ENCODE measurements at regions not wholly inside any gene's neighbourhood (a gene's known extent, or its start where the extent isn't known, plus 50 kb on each side); places are given as distances from the start of the nearest gene placed in this dataset.
"Not testable (repeated sequence)": the region's sequence is repeated elsewhere in the genome, so short reads cannot be mapped to it uniquely, and the experiment has no call there.

DNA sequence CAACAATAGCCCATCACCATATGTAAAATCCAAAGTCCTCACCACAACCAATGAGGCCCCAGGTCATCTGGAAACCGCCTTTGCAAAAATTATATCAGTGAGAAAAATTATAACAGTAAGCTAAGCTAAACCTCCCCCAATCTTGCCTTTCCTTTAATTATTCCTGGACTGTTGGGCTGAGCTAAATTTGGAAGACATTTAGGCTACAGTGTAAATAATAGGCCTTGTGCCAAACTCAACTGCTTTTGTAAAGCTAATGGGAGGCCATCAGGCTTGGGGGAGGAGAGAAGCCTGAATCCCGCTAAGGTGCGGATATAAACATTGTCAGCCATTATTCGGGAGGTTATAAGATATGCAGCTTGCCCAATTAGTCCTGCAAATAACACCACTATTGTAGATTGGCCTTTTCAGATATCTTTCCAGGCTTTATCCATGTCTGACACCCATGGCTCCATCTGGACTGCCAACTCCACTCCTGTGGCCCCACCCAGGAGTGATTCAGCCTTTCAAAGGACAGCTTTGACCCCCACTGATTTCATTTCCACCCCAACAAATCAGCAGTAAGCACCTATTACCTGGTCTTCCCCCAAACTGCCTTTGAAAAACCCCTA, 53.0 kb upstream of the CA12 start:
- no peak for DNase-seq (ENCODE audit: low read depth)

DNA sequence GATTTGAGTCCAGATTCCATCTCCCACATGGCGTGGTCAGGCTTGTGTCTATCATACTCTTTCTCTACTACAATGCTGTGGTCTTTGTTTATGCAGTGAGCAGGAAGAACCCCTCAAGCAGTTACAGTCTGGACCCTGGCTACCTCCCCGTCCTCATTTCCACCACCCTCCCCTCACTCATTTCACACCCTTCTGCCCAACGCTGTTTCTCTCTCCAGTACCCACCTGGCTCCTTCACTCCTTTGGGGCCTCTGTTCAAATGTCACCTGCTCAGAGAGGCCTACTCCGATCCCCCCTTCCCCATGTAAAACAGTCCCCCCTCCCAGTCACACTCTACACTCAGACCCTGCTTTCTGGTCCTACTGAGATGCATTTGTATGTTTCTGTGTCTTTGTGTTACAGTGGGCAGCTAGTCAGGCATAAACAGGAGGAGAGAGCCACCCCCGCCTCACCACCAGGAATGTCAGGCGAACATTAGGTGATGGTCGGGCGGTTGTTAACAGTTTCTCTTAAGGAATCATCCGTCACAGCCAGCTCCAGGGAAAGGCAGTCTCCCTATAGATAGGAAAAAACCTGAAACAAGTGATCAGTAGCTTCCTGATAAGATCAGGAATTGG, 53.7 kb upstream of the CA12 start:
- no peak for DNase-seq (ENCODE audit: low read depth)

DNA sequence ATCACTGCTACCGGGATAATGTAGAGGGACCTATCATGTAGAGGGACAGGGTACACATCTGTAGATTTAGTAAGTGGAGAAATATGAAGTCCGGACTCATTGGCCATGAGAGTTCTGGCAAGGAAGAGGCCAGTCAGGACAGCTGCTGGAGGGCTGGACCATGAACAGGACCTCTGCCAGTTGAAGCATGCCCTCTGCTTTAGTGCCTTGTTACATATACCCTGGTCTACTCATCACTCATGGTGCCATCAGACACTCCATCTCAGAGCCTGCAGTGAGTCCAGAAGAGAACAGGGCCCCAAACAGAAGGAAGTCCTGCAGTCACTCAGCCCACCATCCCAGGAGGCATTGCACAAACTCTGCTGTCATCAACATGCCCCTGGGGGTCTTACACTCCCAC, 54.7 kb upstream of the CA12 start:
- DNase-seq (ENCODE audit: low read depth), result no peak

DNA sequence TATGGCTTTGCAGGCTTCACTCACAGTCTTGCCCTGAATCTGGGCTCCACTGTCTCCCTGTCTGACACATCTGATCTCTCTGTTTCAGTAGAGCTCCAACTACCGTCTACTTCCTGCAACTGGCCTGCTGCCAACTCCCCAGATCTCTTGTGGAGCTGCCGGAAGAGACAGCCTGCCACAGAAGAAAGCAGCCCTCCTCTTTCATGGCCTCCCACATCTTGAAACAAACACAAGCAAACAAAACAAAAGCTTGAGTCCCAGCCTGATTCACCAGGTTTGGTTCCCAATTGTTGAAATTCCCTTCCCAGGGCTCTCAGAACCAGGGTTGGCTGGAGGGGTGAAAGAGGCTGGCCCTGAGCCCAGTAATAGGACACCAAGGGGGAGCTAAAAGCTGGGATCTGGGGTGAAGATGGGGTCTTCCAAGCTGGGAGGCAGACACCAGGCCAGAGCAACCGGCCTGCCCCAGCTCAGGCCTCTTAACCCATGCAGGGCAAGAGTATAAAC, 55.3 kb upstream of the CA12 start:
- peak; percentile 70 for DNase-seq (ENCODE audit: low read depth)

DNA sequence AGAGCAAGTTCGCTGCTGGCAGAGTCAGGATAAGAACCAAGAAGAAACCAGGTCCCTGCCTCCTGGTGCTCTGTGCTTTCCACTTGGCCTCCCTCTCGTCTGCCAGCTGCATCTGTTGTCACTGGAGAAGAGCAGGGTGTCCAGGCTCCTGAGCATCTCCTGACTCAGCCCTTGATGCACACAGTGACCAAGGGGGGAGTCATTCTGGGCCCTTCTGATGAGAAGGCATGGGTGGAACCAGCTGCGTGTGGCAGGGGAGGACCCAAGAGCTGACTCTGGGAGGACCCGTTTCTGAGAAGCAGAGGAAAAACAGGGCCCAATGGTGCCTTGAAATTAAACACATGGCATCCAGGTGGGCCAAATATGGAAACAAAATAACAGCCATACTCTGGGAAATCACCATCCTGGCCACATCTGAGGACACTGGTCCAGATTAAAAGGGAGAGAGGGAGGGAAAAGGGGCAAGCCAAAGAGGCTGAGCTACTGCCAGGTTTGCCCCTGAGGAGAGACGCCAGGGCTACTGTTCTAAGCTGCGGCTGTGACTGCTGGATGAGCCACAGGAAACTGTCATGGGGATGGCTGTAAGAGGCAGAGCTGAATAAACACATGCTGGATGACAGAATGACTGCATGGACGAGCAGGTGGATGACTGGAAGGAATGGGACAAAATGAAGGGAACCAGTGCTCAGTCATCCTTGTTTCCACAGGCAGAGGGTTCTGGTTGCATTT, 58.1 kb upstream of the CA12 start:
- no peak for DNase-seq (ENCODE audit: low read depth)

DNA sequence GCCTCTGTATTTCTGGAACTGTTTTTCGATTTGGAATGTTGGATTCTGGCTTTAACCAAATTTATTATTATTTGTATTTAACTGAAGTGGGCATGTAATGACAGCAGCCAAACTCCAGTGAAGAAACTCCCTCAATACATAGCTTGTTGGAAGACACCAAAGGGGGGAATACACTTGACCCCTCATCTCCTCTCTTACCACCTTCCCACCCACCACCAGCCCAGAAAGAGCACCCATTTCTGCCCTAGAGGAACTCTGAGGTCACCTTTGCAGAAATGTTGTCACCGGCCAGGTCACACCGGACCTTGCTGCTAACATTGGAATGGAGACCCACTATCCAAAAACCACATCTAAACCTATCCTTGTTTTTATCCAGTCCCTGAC, 58.6 kb upstream of the CA12 start:
- DNase-seq (ENCODE audit: low read depth), result no peak

DNA sequence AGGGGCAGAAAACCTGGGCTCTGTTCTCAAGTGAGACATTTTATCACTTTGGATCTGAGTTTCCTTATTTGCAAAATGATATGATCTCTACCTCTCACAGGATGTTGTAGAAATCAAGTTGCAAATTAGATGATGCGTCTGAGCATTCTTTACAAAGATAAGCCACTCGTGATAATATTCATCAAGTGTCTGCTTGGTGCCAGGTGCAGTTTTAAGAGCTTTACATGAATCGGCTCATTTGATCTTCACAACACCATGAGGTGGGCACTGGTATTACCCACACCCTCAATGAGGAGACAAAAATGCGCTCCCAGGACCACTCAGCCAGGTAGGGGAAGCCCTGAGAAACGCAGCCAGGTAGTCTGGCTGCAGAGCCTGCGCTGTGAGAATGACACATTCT, 59.1 kb upstream of the CA12 start:
- DNase-seq (ENCODE audit: low read depth), result no peak

DNA sequence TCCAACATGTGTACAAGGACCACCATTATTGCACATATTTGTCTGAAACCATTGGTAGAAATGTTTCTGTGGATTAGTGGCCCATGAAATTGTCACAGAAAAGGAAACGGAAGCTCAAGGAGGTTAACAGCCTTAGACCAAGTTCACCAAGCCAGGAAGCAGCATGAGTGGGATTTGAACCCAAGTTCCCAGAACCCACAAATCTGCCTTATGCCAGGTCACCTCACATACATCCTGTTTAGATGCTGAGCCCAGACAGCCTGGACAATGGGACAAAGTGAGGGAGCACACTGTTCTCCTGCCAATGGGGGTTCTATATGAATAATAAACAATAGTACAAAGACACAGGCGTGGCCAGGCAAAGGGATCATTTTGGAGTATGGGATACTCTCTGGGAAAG, 59.6 kb upstream of the CA12 start:
- DNase-seq (ENCODE audit: low read depth), result no peak

DNA sequence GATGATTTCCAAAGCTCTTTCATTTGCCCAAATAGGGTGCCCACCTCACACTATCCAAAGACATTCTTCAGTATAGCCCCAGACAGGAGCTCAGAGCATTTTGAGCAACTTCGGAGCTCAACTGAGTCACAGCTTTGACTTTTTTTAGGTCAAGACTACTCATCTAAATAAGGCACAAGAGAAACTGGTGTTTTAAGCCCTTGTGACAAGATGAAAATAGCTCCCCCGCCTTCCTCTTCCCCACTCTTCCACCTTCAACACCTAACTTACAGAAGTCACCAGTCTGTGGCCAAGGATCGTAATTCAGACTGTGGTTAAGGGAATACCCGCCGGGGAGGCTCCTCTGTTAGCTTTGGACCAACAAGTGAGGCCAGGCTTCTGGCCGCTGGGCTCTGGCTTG, 60.4 kb upstream of the CA12 start:
- no peak for DNase-seq (ENCODE audit: low read depth)

DNA sequence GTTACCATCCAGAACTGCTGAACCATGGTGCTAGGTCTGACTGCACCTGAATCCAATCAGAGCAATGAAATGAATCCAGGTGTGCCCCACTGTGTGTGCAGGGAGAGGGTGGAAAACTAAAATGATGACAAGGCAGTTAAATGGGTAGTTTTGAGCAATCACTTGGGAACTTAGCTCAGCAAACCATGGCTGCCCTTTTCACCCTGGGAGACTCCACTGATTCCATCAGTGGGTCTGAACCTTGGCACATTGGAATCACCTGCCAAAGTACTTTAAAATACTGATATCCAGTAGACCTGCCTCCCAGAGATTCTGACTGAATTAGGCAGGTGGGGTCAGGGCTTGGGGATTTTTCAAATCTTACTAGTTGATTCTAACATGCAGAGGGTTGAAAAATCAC, 59.8 kb upstream of the USP3 start:
- no peak for DNase-seq (ENCODE audit: low read depth)

DNA sequence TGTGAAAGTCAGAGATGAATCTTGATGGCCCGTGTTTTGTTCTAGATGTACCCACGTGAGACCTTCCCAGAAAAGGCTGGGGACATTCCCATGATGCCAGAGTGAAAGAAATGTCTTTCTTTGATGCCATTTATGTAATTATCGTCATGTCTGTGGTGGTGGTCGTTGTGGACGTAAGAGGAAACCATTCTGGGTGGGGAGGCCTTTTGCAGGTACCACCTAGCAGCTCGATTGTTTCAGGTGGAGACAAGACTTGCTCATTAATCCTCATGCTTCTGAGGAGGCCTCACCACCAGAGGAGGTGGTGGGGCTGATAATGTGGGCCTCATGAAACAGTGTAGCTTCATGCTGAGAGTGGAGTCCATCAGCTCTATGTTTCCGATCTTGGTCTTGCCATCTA, 58.1 kb upstream of the USP3 start:
- no peak for DNase-seq (ENCODE audit: low read depth)

DNA sequence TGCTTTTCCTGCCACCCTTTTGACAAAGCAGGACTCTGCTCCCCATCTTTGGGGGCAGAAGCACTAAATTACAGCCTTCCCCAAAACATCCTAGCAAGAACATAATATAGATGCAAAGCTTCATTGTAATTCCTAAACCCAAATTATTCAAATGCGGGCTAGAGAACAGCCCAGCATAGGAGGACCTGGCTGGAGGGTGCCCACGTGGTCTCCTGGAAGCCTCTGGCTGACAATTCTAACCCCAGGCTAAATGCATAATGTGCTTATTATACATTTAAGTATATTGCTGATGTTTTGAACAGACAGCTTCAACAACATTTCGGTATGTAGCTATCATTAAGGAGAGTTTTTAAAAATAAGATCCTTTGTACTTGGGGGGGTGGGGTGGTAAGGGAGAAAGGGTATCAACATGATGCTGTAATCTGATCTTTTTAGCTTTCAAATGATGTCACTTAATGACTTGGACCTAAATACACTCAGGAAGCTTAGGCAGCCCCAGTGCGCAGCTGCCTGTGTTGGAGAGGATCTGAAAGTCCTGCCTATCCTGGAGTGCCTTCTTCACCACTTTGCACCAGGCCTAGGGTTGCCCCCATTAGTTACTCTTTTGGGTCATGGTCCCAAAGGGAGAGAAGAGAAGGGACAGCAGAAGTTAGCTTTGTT, 57.2 kb upstream of the USP3 start:
- DNase-seq (ENCODE audit: low read depth), result no peak

DNA sequence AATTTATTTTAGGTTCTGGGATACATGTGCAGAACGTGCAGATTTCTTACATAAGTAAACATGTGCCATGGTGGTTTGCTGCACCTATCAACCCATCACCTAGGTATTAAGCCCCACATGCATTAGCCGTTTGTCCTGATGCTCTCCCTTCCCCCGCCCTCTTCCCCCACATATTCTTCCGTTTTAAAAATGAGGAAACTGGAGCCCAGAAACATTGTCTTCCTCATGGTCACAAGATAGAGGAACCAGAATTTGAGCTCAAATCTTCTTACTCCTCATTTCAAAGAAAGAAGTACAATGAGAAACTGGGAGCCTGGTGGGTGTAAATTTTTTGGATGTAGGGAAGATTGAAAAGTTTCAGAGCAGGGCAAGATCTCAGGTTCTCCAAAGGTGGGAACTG, 56.1 kb upstream of the USP3 start:
- no peak for DNase-seq (ENCODE audit: low read depth)

DNA sequence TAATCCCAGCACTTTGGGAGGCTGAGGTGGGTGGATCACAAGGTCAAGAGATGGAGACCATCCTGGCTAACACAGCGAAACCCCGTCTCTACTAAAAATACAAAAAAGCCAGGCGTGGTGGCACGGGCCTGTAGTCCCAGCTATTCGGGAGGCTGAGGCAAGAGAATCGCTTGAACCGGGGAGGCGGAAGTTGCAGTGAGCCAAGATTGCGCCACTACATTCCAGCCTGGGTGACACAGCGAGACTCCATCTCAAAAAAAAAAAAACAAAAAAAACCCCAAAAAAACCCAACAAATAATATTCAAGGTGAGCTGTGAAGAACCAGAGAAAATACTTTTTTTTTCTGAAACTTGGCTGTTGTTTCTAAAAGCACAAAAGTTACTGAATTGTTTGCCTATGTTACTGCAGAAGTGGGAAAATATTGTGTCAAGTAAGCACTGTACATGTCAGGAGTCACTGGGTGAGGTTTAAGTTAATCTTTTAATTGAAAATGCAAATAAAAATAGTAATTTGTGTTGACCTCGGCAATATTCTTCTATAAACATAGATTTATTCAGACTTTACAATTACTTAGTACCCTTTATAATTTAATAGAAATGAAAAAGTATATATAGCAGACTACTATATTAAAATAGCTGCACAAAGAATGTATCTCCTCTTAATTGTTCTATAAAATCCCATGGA, 55.4 kb upstream of the USP3 start:
- not testable (repeated sequence) for DNase-seq (ENCODE audit: low read depth)

DNA sequence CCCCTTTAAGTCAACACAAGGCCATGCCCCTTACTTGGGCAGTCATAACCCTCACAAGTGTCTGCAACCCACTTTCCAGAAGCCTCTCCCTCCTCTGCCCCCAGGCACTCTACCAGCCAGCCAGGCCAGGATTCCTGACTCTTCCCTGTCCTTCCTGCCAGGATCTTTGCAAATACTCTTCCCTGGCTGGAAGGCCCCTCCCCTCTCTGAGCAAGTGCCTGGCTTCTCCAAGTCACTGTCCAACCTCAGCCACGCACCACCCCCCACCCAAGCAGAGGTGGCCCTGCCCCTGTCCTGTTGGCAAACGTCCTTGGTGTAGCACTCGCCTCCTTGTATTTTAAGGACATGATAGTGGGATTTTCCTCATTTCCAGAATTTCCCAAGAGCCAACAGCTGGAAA, 54.7 kb upstream of the USP3 start:
- DNase-seq (ENCODE audit: low read depth), result no peak

DNA sequence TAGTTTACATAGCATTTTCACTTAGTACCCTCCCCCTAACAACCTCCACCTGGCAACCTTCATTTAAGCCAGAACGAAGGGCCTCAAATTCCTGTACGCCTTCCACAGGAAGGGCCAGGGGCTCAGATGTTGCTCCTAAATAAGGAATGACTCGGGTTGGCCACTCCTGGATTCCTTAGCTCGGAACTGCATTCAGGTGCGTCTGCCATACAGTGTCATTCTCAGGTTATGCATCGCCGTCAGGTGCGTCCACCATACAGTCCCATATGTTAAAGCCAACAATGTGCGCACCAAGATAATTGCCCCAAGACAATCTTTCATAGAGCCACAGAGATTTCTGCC, 53.5 kb upstream of the USP3 start:
- DNase-seq (ENCODE audit: low read depth), result no peak

DNA sequence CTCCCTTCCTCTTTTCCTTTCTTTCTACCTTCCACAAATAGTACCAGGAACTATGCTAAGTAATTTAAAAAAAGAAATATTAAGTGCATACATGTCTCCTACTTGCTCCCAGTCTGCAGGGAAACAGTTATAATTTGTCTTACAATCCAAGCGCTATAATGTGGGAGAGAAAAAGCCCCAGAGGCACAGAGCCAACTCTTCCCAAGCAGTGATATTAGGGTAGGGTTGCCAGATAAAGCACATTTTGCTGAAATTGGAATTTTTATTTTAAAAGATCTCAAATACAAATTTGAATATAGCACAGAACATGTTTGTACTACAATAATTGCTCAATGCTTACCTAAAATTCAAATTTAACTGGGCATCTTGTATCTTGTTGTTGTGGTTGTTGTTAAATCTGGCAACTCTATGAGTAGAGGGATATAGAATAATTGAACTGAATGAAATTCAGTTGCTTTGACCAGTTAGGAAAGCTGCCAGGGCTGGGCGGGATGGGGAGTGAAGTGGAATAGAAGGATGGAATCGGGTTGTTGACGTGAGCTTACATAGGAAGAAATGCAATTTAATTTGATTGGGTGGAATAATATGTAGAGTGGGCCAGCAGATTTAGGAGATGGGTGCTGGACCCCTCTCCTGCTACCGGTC, 52.6 kb upstream of the USP3 start:
- DNase-seq (ENCODE audit: low read depth), result no peak

DNA sequence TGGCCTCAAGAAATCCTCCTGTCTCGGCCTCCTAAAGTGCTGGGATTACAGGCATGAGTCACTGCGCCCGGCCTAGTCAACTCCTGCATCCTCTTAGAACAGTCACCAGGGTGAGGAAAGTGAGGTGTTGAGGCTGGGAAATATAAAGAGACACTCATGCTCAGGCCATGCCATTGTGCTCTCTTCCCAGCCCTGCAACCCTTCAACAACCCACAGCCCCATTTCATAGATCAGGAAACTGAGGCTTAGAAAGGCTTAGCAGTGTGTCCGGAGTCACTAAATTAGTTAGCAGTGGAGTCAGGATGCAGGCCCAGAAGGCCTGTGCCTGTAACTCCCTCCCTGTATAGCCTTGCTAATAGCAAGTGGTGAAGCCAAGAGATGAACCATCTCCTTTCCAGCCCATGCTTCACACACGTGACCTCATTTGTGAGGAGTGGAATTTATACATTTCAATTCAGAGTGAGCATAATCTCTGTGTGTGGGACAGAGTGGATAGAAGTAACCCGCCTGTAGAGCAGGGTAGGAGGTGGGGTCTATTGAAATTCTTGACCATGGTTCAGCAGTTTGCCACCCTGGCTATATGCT, 51.7 kb upstream of the USP3 start:
- DNase-seq (ENCODE audit: low read depth), result no peak

DNA sequence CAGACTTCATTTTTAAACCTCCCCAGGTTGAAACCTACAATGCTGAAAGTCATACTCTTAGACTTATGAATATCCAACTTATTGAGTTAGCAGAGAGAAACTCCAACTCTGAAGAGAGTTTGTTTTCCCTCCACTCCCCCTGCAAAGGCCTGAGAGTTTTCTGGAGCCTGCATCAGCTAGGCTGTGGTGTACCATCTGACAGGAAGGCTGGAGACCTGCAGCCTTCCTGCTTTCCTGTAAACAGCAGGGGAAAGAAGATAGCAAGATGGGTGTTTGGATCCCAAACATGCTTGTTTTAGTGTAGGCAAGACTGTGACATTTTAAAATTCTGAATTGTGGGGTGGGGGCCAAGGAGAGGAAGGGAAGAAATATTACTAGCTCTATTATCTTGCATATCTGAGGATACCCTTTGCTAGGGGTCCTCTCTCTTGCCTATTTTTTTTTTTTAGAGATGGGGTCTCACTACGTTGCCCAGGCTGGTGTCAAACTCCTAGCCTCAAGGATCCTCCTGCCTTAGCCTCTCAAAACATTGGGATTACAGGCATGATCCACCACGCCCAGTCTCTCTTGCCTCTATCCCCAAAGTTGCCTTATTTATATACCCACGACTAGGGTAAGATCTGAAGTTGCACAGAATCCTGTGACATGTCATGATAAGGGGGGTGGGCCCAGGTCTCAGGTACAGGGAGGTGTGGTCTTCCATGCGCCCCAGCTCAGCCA, 51.0 kb upstream of the USP3 start:
- no peak for DNase-seq (ENCODE audit: low read depth)

DNA sequence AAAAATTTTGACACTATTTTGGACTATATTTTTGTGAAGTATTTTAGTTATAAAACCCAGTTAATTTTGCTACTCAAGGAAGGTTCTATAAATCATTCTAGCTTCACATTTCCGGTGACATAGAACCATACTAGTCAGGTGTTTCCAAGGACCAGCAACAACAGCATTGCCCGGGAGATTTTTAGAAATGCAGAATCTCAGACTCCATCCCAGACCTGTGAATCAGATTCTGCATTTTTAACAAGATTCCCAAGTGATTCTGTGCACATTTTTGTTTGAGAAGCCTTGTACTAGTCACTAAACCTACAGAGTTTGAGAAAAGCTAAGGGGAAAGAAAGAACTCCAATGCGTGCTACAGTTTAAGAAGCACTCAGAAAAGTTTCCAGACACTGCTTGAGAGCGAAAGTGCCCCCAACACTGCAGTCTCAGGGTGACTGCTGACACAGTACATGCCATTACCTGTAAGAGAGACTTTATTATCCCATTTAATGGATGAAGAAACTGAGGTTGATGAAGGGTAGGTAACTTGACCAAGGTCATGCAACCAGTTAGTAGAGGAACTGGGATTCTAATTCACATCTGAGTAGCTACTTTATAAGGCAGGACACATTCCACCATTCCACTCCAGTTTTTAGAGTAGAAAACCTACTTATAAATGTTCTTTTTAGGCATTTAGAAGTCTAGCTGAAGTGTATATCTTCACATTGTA, 49.7 kb upstream of the USP3 start:
- DNase-seq (ENCODE audit: low read depth), result no peak
